A549 (cell line): ENCODE measurements at regions not wholly inside any gene's neighbourhood (a gene's known extent, or its start where the extent isn't known, plus 50 kb on each side); places are given as distances from the start of the nearest gene placed in this dataset.

Source experiments
- ATAC-seq, 2 experiments: fragments of 200-7000 bp in 1 of 2; fragments of >200 bp in 1 of 2; cut with Nextera tagmentation in 1 of 2; cut with Tn5 transposase in 1 of 2; 3 replicates each; pipeline versions ENCODE4 v1.8.0 to v1.9.1; 2018 to 2020; ENCODE audit warnings: mild to moderate bottlenecking in 1 of 2, moderate library complexity in 1 of 2
- CTCF ChIA-PET: fragments of 300-600 bp; sonication (Branson Sonifier 250); formaldehyde crosslinking; extraction: SDS; loops from one replicate; lab custom pipeline; 2021; ENCODE audit warnings: antibody characterized with exemption, inconsistent platforms; lab: Yijun Ruan, JAX
- POLR2A ChIA-PET: fragments of 350-600 bp; formaldehyde crosslinking; extraction: SDS; loops from one replicate; lab custom pipeline; 2021; ENCODE audit warnings: antibody characterized with exemption, inconsistent platforms; lab: Yijun Ruan, JAX
- DNase-seq, 2 experiments: peaks; one replicate each; pipeline versions ENCODE4 v3.0.0 to v3.0.0-alpha.2; 2011 to 2016; ENCODE audit warnings: low read depth in 1 of 2, low spot score in 1 of 2
- FAIRE-seq: peaks from 2 replicates; lab custom pipeline; 2011; peaks lifted over from hg19 to GRCh38; lab: Jason Lieb, UNC
- H3K27ac ChIP-seq, 2 experiments: fragments of >200 bp; sonication (Bioruptor Twin); formaldehyde crosslinking; 3 replicates each; pipeline ENCODE4 v1.5.1; 2016 to 2017
- H3K4me1 ChIP-seq: fragments of >200 bp; sonication (Bioruptor Twin); formaldehyde crosslinking; 3 replicates; pipeline ENCODE4 v1.6.1; 2016
- H3K4me2 ChIP-seq: fragments of >200 bp; sonication (Bioruptor Twin); formaldehyde crosslinking; 3 replicates; pipeline ENCODE4 v1.6.1; 2016
- H3K4me3 ChIP-seq: fragments of >200 bp; sonication (Bioruptor Twin); formaldehyde crosslinking; 3 replicates; pipeline ENCODE4 v1.5.1; 2016
- H3K9me3 ChIP-seq: fragments of >200 bp; sonication (Bioruptor Twin); formaldehyde crosslinking; 3 replicates; pipeline ENCODE4 v1.6.1; 2016
- CHD4 ChIP-seq: fragments of 200-600 bp; sonication (generic); IDR thresholded peaks from 2 replicates; pipeline ENCODE4 v1.6.1; 2016; ENCODE audit warnings: antibody characterized with exemption, mild to moderate bottlenecking, borderline replicate concordance
- CTCF ChIP-seq: fragments of >200 bp; sonication (Bioruptor Twin); formaldehyde crosslinking; IDR thresholded peaks from 3 replicates; pipeline ENCODE4 v1.5.1; 2016
- EHMT2 ChIP-seq: fragments of 200-600 bp; sonication (generic); IDR thresholded peaks from 2 replicates; pipeline ENCODE4 v1.6.1; 2016; ENCODE audit warnings: antibody characterized with exemption, low read depth, mild to moderate bottlenecking, moderate library complexity
- HOXA7 ChIP-seq: fragments of 250-450 bp; sonication (Bioruptor Pico); IDR thresholded peaks from 2 replicates; pipeline ENCODE4 v1.5.0; 2020; ENCODE audit warnings: mild to moderate bottlenecking, moderate library complexity
- HOXB13 ChIP-seq: fragments of 250-450 bp; sonication (Bioruptor Pico); IDR thresholded peaks from 2 replicates; pipeline ENCODE4 v1.5.0; 2020; ENCODE audit warnings: low read depth, mild to moderate bottlenecking, moderate library complexity
- HOXB5 ChIP-seq: fragments of 250-450 bp; sonication (Bioruptor Pico); IDR thresholded peaks from 2 replicates; pipeline ENCODE4 v1.5.0; 2020; ENCODE audit warnings: mild to moderate bottlenecking, moderate library complexity
- JUN ChIP-seq, 2 experiments: fragments of >200 bp; sonication (Bioruptor Twin); formaldehyde crosslinking; IDR thresholded peaks; 2 replicates in 1 of 2; 3 replicates in 1 of 2; pipeline ENCODE4 v1.6.1; 2016 to 2017
- JUNB ChIP-seq: fragments of >200 bp; sonication (Bioruptor Twin); formaldehyde crosslinking; IDR thresholded peaks from 2 replicates; pipeline ENCODE4 v1.6.1; 2016
- KDM5A ChIP-seq: fragments of 200-600 bp; sonication (generic); IDR thresholded peaks from 2 replicates; pipeline ENCODE4 v1.6.1; 2016; ENCODE audit warnings: antibody characterized with exemption, mild to moderate bottlenecking
- MAZ ChIP-seq: fragments of 150-350 bp; IDR thresholded peaks from 2 replicates; pipeline ENCODE4 v1.6.1; 2014; ENCODE audit warnings: antibody characterized with exemption, low read depth, low read length, borderline replicate concordance
- MYC ChIP-seq: IDR thresholded peaks from 2 replicates; pipeline ENCODE4 v1.6.1; 2012; ENCODE audit warnings: mild to moderate bottlenecking, inconsistent platforms, low read length, improper control_type of control experiment, borderline replicate concordance
- NR3C1 ChIP-seq: fragments of >200 bp; sonication (Bioruptor Twin); formaldehyde crosslinking; IDR thresholded peaks from 3 replicates; pipeline ENCODE4 v1.6.1; 2017
- RAD21 ChIP-seq, 2 experiments: fragments of >200 bp in 1 of 2; sonication (Bioruptor Twin) in 1 of 2; formaldehyde crosslinking in 1 of 2; IDR thresholded peaks in 1 of 2; conservative IDR thresholded peaks in 1 of 2; 2 replicates in 1 of 2; 3 replicates in 1 of 2; pipeline ENCODE4 v1.6.1; 2012 to 2018; ENCODE audit warnings: inconsistent platforms in 1 of 2
- RCOR1 ChIP-seq: fragments of 150-350 bp; IDR thresholded peaks from 2 replicates; pipeline ENCODE4 v1.6.1; 2014; ENCODE audit warnings: antibody characterized with exemption, low read length, low read depth
- SREBF2 ChIP-seq: fragments of 450-650 bp; IDR thresholded peaks from 2 replicates; pipeline ENCODE4 v1.6.1; 2014; ENCODE audit warnings: mild to moderate bottlenecking, moderate library complexity
- TFCP2L1 ChIP-seq: fragments of 250-450 bp; sonication (Bioruptor Pico); IDR thresholded peaks from 2 replicates; pipeline ENCODE4 v1.5.0; 2021; ENCODE audit warnings: mild to moderate bottlenecking
- ZC3H11A ChIP-seq: fragments of 450-650 bp; IDR thresholded peaks from 2 replicates; pipeline ENCODE4 v1.6.1; 2014; ENCODE audit warnings: antibody characterized with exemption, mild to moderate bottlenecking
- ZFP36 ChIP-seq: fragments of 450-650 bp; IDR thresholded peaks from 2 replicates; pipeline ENCODE4 v1.6.1; 2014; ENCODE audit warnings: borderline replicate concordance; ENCODE audit not compliant: partially characterized antibody
- WGBS: methylation state at CpG from one replicate; pipeline ENCODE4 v1.1.6; 2017; ENCODE audit errors: missing lambda C conversion rate; 5-methylcytosine and 5-hydroxymethylcytosine counted together
- TF ChIP-seq, protein P1 (sequence below): IDR thresholded peaks from 2 replicates; pipeline ENCODE4 v1.6.1; 2012
- TF ChIP-seq, protein P2 (sequence below): IDR thresholded peaks from 2 replicates; pipeline ENCODE4 v1.6.1; 2012; ENCODE audit warnings: low read depth, borderline replicate concordance
- TF ChIP-seq, protein P3 (sequence below): fragments of 150-350 bp; IDR thresholded peaks from 2 replicates; pipeline ENCODE4 v1.6.1; 2014; ENCODE audit warnings: low read depth, mild to moderate bottlenecking, low read length
- TF ChIP-seq, protein P4 (sequence below): fragments of 200-600 bp; sonication (generic); IDR thresholded peaks from 2 replicates; pipeline ENCODE4 v1.6.1; 2016; ENCODE audit warnings: antibody characterized with exemption, mild to moderate bottlenecking, moderate library complexity

DNA sequence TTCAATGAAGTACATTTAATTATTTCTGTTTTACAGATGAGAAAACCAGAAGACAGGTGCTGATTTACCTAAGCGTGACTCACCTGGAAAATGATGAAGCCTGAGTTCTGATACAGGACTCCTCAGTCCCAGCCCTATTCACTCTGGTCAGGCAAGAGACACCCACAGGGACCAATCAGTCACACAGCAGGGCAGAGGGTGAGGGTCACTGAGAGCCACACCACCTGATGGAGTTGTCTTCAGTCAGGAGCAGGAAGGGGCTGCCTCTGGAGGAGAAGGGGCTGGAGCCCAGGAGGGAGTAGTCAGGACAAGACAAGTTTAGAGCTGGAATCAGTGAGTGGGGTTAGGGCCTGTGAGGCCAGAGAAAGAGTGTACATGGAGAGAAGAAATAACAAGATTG is 251.2 kb upstream of the MOCS1 start (continued):
- TF ChIP-seq, protein P1, sequence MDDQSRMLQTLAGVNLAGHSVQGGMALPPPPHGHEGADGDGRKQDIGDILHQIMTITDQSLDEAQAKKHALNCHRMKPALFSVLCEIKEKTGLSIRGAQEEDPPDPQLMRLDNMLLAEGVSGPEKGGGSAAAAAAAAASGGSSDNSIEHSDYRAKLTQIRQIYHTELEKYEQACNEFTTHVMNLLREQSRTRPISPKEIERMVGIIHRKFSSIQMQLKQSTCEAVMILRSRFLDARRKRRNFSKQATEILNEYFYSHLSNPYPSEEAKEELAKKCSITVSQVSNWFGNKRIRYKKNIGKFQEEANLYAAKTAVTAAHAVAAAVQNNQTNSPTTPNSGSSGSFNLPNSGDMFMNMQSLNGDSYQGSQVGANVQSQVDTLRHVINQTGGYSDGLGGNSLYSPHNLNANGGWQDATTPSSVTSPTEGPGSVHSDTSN, result no peak
- TF ChIP-seq, protein P2, sequence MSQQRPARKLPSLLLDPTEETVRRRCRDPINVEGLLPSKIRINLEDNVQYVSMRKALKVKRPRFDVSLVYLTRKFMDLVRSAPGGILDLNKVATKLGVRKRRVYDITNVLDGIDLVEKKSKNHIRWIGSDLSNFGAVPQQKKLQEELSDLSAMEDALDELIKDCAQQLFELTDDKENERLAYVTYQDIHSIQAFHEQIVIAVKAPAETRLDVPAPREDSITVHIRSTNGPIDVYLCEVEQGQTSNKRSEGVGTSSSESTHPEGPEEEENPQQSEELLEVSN, result no peak
- TF ChIP-seq, all 56 proteins: peak for 0

DNA sequence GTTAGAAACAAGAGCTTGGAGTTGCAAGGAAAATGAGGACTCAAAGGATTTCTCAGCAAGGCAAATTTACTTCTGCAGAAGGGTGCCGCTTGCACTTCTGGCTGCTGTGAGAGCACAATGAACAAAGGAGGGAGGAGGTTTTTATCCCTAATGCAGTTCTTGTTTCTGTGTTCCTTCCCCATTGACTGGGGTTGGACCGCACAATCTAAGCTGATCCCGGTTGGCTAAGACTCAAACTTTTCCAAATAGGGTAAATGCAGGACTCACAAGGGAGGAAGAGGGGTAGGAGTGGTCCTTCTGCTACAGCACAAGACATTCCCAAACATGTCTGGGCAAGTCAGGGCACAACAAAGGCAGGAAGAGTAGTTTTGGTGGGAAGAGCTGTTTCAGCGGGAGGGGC is 249.6 kb upstream of the MOCS1 start:
- Histone ChIP-seq H3K9me3 (no peaks in the 10 kb centered on the region; the same call in 2 of the 3 replicates), H3K4me3 (no peak overlapping the region)
- TF ChIP-seq CHD4, result no peak
- no peak for TF ChIP-seq CTCF
- TF ChIP-seq, protein P3, sequence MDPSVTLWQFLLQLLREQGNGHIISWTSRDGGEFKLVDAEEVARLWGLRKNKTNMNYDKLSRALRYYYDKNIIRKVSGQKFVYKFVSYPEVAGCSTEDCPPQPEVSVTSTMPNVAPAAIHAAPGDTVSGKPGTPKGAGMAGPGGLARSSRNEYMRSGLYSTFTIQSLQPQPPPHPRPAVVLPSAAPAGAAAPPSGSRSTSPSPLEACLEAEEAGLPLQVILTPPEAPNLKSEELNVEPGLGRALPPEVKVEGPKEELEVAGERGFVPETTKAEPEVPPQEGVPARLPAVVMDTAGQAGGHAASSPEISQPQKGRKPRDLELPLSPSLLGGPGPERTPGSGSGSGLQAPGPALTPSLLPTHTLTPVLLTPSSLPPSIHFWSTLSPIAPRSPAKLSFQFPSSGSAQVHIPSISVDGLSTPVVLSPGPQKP, result no peak
- TF ChIP-seq TFCP2L1 (CRISPR knock-in tag), result no peak
- no peak for TF ChIP-seq MYC
- TF ChIP-seq RAD21 (conservative IDR thresholded peaks at IDR 0.05 in 1 of 2, IDR thresholded peaks at IDR 0.05 in 1 of 2), result no peak
- no peak for TF ChIP-seq JUNB
- TF ChIP-seq ZFP36, result no peak
- TF ChIP-seq HOXB13 (CRISPR knock-in tag), result no peak
- no peak for TF ChIP-seq KDM5A
- TF ChIP-seq HOXB5 (CRISPR knock-in tag), result no peak
- TF ChIP-seq HOXA7 (CRISPR knock-in tag), result no peak
- no peak for TF ChIP-seq NR3C1
- TF ChIP-seq RCOR1, result no peak
- TF ChIP-seq SREBF2, result no peak
- no peak for TF ChIP-seq JUN (IDR thresholded peaks at IDR 0.05)
- TF ChIP-seq, protein P4, sequence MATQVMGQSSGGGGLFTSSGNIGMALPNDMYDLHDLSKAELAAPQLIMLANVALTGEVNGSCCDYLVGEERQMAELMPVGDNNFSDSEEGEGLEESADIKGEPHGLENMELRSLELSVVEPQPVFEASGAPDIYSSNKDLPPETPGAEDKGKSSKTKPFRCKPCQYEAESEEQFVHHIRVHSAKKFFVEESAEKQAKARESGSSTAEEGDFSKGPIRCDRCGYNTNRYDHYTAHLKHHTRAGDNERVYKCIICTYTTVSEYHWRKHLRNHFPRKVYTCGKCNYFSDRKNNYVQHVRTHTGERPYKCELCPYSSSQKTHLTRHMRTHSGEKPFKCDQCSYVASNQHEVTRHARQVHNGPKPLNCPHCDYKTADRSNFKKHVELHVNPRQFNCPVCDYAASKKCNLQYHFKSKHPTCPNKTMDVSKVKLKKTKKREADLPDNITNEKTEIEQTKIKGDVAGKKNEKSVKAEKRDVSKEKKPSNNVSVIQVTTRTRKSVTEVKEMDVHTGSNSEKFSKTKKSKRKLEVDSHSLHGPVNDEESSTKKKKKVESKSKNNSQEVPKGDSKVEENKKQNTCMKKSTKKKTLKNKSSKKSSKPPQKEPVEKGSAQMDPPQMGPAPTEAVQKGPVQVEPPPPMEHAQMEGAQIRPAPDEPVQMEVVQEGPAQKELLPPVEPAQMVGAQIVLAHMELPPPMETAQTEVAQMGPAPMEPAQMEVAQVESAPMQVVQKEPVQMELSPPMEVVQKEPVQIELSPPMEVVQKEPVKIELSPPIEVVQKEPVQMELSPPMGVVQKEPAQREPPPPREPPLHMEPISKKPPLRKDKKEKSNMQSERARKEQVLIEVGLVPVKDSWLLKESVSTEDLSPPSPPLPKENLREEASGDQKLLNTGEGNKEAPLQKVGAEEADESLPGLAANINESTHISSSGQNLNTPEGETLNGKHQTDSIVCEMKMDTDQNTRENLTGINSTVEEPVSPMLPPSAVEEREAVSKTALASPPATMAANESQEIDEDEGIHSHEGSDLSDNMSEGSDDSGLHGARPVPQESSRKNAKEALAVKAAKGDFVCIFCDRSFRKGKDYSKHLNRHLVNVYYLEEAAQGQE, result no peak
- TF ChIP-seq ZC3H11A, result no peak
- TF ChIP-seq EHMT2, result no peak
- TF ChIP-seq MAZ, result no peak
- TF ChIP-seq, all 56 proteins: peak for 0
- DNase-seq, result no peak
- 35% methylated on average over 4 of the region's 4 CpGs for WGBS
- ChIA-PET POLR2A (no interaction called here), CTCF (no interaction called here)
- ATAC-seq, result no peak
- Histone ChIP-seq H3K4me1 (no peaks in the 10 kb centered on the region), H3K4me2 (no peak overlapping the region), H3K27ac (no peak overlapping the region)
- FAIRE-seq, result no peak
